ENCODE measurements at regions not wholly inside any gene's neighbourhood (a gene's known extent, or its start where the extent isn't known, plus 50 kb on each side); places are given as distances from the start of the nearest gene placed in this dataset.
"Not testable (repeated sequence)": the region's sequence is repeated elsewhere in the genome, so short reads cannot be mapped to it uniquely, and the experiment has no call there.

- TF ChIP-seq CTCF (conservative IDR thresholded peaks at IDR 0.05), result no peak
- H3K27ac ChIP-seq, result no peak overlapping the region
Measured at GRCh38 chr7:66558660-66559465, 69.8 kb upstream of the KCTD7 start.

- no peak for TF ChIP-seq CTCF (conservative IDR thresholded peaks at IDR 0.05)
- no peak overlapping the region for H3K27ac ChIP-seq
Measured at GRCh38 chr7:66564045-66564444, 64.6 kb upstream of the KCTD7 start.

DNA sequence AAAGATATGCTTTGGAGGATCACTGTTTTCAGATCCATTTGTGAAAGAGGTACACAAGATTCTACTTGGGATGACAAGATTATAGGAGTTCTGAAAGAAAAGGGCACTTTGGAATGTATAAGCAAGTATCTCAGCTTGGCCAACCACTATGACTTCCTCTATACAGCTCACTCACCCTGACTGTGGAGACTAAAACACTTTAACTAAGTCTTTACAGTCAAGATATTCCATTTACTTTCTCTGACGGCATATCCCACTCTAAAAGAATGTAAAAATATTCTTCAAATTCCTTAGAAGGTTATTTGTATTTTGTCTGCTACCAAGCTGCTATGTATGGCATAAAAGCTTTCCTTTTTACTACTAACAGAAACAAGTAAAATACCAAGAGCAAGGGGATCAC is 58.5 kb upstream of the KCTD7 start:
- not testable (repeated sequence) for H3K27ac ChIP-seq

- no peak overlapping the region for H3K27ac ChIP-seq
- TF ChIP-seq CTCF (conservative IDR thresholded peaks at IDR 0.05), result no peak
Measured at GRCh38 chr7:66571568-66571967, 57.1 kb upstream of the KCTD7 start.

DNA sequence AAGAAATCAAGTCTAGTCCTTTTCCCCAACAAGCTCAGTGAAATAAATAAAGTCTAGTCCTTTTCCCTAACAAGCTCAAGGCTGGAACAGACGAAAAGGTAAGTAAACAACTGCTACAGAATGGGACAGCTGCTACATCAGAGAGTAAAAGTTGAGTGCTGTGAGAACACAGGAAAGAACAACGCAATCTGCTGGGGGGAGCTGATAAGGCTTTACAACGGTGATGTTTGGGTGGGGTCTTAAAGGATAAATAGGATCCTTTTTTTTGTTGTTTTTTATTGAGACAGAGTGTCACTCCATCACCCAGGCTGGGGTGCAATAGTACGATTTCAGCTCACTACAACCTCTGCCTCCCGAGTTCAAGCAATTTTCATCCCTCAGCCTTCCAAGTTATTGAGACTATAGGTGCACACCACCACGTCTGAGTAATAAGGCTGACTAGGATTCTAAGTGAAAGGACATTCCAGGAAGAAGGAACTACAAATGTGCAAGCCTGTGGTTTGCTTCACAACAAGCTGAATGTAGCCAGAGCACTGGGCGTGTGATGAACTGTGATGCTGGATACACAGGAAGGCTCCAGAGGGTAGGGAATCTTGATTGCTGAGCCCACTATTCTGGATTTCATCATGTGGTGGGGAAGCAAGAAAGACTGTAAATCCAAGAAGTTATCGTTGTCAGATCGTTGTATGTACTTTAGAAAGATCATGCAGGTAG is 54.7 kb upstream of the KCTD7 start:
- H3K27ac ChIP-seq, result not testable (repeated sequence)

- not testable (repeated sequence) for H3K27ac ChIP-seq
Measured at GRCh38 chr7:66574768-66575167, 53.9 kb upstream of the KCTD7 start.

DNA sequence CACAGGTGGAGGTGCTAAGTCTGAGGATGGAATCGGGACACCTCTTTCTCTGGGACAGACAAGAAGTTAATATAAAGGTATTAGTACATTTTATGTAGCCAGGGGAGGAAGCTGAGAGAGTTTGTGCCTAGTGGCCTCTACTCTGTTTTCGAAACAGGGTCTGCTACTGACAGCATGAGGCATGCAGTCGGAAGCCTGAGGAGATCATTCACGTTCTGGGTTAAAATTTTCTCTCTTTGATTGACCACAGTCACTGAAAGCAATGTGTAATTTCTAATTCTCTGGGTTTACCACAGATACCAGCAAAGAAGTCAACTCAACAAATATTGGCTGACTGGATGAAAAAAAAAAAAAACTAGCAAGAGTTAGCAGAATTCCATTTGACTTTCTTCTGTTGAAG is 53.3 kb upstream of the KCTD7 start:
- no peak for TF ChIP-seq CTCF (conservative IDR thresholded peaks at IDR 0.05)
- no peak overlapping the region for H3K27ac ChIP-seq

DNA sequence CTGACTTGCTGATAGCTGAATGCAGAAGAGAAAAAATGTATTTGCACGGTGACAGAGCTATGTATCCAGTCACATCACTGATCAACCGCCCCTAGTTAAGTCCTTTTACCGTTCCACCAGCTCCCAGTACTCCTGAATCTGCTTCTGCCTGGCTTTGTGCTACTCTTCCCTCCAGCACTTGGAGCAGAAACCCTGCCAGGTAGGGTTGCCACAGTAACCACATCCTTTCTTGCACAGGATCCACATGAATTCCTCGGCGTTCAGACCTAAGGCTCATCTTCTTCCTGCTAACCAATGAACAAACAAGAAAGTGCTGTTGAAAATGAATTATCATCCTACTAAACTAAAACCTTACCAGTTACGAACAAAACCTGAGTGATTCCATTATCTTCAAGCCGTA is 52.0 kb upstream of the KCTD7 start:
- no peak for TF ChIP-seq CTCF (conservative IDR thresholded peaks at IDR 0.05)
- H3K27ac ChIP-seq, result no peak overlapping the region

All from VCaP (cell line).